NCI-H748 (cell line): ENCODE measurements at regions not wholly inside any gene's neighbourhood (a gene's known extent, or its start where the extent isn't known, plus 50 kb on each side); places are given as distances from the start of the nearest gene placed in this dataset.

Experiments used
- DNase-seq: peaks from one replicate; lab custom pipeline; 2025; ENCODE audit not compliant: unreplicated experiment; lab: John Stamatoyannopoulos, UW

- DNase-seq: no peak
Measured at GRCh38 chr5:64110222-64110621, 55.4 kb upstream of the RNF180 start.

- DNase-seq: peak; percentile 1
Measured at GRCh38 chr5:64108674-64109073, 57.0 kb upstream of the RNF180 start.

- DNase-seq: no peak
Measured at GRCh38 chr5:64100203-64100602, 65.4 kb upstream of the RNF180 start.

- no peak for DNase-seq
Measured at GRCh38 chr5:64096771-64097170, 68.9 kb upstream of the RNF180 start.

- DNase-seq: no peak
Measured at GRCh38 chr5:64077589-64077988, 88.1 kb upstream of the RNF180 start.

GRCh38 chr5:64074533-64074932 lies 91.1 kb upstream of the RNF180 start:
- DNase-seq: peak; percentile 54

GRCh38 chr5:64069486-64069885 lies 96.2 kb upstream of the RNF180 start:
- no peak for DNase-seq

GRCh38 chr5:64050296-64050695 lies 88.1 kb upstream of the HTR1A start:
- DNase-seq: no peak

GRCh38 chr5:64040490-64040889 lies 78.2 kb upstream of the HTR1A start:
- no peak for DNase-seq

GRCh38 chr5:64026493-64026892 lies 64.2 kb upstream of the HTR1A start:
- DNase-seq: no peak

GRCh38 chr5:64019746-64020145 lies 57.5 kb upstream of the HTR1A start:
- DNase-seq: no peak

GRCh38 chr5:64018966-64019365 lies 56.7 kb upstream of the HTR1A start:
- no peak for DNase-seq

- DNase-seq: no peak
Measured at GRCh38 chr5:64015824-64016223, 53.6 kb upstream of the HTR1A start.
